ENCODE measurements at regions not wholly inside any gene's neighbourhood (a gene's known extent, or its start where the extent isn't known, plus 50 kb on each side); places are given as distances from the start of the nearest gene placed in this dataset.

DNA sequence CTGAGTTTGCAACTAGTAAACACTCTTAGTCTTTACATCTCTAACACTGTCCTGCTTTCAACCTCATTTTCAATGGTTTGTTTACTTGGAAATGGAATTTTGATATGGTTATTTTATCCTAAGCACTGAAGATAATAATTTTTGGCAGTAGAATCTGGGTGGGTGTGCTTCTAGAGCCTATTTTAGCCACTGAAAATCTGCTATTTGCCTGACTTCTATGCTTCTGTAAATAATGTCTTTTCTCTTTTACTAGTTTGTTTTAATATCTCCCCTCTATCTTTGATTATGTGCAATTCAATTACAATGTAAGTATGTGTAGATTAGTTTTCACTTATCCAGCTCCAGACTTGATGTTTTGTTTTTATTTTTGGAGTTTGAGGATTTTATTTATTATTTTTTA lies 197.5 kb downstream of the TUSC1 start (continued):
- TF ChIP-seq, protein P1, sequence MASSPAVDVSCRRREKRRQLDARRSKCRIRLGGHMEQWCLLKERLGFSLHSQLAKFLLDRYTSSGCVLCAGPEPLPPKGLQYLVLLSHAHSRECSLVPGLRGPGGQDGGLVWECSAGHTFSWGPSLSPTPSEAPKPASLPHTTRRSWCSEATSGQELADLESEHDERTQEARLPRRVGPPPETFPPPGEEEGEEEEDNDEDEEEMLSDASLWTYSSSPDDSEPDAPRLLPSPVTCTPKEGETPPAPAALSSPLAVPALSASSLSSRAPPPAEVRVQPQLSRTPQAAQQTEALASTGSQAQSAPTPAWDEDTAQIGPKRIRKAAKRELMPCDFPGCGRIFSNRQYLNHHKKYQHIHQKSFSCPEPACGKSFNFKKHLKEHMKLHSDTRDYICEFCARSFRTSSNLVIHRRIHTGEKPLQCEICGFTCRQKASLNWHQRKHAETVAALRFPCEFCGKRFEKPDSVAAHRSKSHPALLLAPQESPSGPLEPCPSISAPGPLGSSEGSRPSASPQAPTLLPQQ (tag by site-specific recombination; IDR thresholded peaks at IDR 0.05), result no peak
- TF ChIP-seq, protein P2, sequence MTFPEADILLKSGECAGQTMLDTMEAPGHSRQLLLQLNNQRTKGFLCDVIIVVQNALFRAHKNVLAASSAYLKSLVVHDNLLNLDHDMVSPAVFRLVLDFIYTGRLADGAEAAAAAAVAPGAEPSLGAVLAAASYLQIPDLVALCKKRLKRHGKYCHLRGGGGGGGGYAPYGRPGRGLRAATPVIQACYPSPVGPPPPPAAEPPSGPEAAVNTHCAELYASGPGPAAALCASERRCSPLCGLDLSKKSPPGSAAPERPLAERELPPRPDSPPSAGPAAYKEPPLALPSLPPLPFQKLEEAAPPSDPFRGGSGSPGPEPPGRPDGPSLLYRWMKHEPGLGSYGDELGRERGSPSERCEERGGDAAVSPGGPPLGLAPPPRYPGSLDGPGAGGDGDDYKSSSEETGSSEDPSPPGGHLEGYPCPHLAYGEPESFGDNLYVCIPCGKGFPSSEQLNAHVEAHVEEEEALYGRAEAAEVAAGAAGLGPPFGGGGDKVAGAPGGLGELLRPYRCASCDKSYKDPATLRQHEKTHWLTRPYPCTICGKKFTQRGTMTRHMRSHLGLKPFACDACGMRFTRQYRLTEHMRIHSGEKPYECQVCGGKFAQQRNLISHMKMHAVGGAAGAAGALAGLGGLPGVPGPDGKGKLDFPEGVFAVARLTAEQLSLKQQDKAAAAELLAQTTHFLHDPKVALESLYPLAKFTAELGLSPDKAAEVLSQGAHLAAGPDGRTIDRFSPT (tag by site-specific recombination; IDR thresholded peaks at IDR 0.05), result no peak
- TF ChIP-seq, protein P3, sequence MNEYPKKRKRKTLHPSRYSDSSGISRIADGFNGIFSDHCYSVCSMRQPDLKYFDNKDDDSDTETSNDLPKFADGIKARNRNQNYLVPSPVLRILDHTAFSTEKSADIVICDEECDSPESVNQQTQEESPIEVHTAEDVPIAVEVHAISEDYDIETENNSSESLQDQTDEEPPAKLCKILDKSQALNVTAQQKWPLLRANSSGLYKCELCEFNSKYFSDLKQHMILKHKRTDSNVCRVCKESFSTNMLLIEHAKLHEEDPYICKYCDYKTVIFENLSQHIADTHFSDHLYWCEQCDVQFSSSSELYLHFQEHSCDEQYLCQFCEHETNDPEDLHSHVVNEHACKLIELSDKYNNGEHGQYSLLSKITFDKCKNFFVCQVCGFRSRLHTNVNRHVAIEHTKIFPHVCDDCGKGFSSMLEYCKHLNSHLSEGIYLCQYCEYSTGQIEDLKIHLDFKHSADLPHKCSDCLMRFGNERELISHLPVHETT (tag by site-specific recombination; IDR thresholded peaks at IDR 0.05), result no peak
- TF ChIP-seq, protein P4, sequence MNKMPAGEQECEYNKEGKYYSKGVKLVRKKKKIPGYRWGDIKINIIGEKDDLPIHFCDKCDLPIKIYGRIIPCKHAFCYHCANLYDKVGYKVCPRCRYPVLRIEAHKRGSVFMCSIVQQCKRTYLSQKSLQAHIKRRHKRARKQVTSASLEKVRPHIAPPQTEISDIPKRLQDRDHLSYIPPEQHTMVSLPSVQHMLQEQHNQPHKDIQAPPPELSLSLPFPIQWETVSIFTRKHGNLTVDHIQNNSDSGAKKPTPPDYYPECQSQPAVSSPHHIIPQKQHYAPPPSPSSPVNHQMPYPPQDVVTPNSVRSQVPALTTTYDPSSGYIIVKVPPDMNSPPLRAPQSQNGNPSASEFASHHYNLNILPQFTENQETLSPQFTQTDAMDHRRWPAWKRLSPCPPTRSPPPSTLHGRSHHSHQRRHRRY (tag by site-specific recombination; IDR thresholded peaks at IDR 0.05), result no peak
- no peak for TF ChIP-seq ZNF561 (tag by site-specific recombination; IDR thresholded peaks at IDR 0.05; ENCODE audit: borderline replicate concordance)
- TF ChIP-seq ZNF426 (tag by site-specific recombination; IDR thresholded peaks at IDR 0.05), result no peak
- TF ChIP-seq ZNF19 (tag by site-specific recombination; IDR thresholded peaks at IDR 0.05; ENCODE audit: low read depth), result no peak
- TF ChIP-seq ZNF610 (tag by site-specific recombination; IDR thresholded peaks at IDR 0.05; ENCODE audit: borderline replicate concordance), result no peak

DNA sequence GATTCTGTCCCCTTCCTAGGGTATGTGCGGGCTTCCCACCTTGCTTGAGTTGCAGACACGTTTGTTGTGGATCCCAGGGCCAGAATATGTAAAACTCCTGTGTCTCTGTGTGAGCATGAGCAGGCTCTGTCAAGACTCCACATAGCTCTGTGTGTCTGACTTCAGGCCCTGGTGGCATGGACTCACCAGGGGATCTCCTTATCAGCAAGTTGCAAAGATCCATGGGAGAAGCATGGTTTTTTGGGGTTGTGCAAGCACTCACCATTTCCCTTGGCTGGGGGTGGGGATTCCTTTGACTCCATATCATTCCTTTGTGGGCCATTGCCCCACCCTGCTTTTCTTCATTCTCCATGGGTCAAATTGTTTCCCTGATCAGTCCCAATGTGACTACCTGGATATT lies 205.6 kb downstream of the TUSC1 start:
- Histone ChIP-seq H3K36me3 (ENCODE audit: control insufficient read depth in 2 of 2, insufficient read depth in 1 of 2, low read length in 2 of 2) (no peaks in the 10 kb centered on the region), H3K4me3 (ENCODE audit: low read depth, low read length) (no peak overlapping the region), H3K27ac (ENCODE audit: extremely low read depth, low read depth, low read length) (no peak overlapping the region), H3K9me3 (ENCODE audit: control insufficient read depth, insufficient read depth, low read depth, low read length) (no peaks in the 10 kb centered on the region), H3K4me1 (ENCODE audit: control insufficient read depth, insufficient read depth, low read length) (no peaks in the 10 kb centered on the region)
- ChIA-PET POLR2A (no interaction called here), CTCF (no interaction called here)
- TF ChIP-seq ZNF202 (tag by site-specific recombination; IDR thresholded peaks at IDR 0.05; ENCODE audit: borderline replicate concordance) (no peak), ZNF530 (tag by site-specific recombination; IDR thresholded peaks at IDR 0.05; ENCODE audit: low read depth) (no peak), ZNF76 (tag by site-specific recombination; IDR thresholded peaks at IDR 0.05; ENCODE audit: borderline replicate concordance, low read depth) (no peak), ZBTB20 (tag by site-specific recombination; IDR thresholded peaks at IDR 0.05) (no peak), ZNF19 (tag by site-specific recombination; IDR thresholded peaks at IDR 0.05; ENCODE audit: low read depth) (no peak), TCF7L2 (IDR thresholded peaks at IDR 0.05; ENCODE audit: borderline replicate concordance, low read depth, low read length) (no peak), ZNF391 (tag by site-specific recombination; IDR thresholded peaks at IDR 0.05; ENCODE audit: borderline replicate concordance, low read depth) (no peak), GLI4 (tag by site-specific recombination; IDR thresholded peaks at IDR 0.05) (no peak), ZNF654 (tag by site-specific recombination; IDR thresholded peaks at IDR 0.05; ENCODE audit: low read depth) (no peak), BCL11A (tag by site-specific recombination; IDR thresholded peaks at IDR 0.05; ENCODE audit: low read depth) (no peak), ZNF670 (tag by site-specific recombination; IDR thresholded peaks at IDR 0.05; ENCODE audit: low read depth) (no peak)
- TF ChIP-seq, protein P5, sequence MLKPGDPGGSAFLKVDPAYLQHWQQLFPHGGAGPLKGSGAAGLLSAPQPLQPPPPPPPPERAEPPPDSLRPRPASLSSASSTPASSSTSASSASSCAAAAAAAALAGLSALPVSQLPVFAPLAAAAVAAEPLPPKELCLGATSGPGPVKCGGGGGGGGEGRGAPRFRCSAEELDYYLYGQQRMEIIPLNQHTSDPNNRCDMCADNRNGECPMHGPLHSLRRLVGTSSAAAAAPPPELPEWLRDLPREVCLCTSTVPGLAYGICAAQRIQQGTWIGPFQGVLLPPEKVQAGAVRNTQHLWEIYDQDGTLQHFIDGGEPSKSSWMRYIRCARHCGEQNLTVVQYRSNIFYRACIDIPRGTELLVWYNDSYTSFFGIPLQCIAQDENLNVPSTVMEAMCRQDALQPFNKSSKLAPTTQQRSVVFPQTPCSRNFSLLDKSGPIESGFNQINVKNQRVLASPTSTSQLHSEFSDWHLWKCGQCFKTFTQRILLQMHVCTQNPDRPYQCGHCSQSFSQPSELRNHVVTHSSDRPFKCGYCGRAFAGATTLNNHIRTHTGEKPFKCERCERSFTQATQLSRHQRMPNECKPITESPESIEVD (tag by site-specific recombination; IDR thresholded peaks at IDR 0.05), result no peak
- TF ChIP-seq, protein P6, sequence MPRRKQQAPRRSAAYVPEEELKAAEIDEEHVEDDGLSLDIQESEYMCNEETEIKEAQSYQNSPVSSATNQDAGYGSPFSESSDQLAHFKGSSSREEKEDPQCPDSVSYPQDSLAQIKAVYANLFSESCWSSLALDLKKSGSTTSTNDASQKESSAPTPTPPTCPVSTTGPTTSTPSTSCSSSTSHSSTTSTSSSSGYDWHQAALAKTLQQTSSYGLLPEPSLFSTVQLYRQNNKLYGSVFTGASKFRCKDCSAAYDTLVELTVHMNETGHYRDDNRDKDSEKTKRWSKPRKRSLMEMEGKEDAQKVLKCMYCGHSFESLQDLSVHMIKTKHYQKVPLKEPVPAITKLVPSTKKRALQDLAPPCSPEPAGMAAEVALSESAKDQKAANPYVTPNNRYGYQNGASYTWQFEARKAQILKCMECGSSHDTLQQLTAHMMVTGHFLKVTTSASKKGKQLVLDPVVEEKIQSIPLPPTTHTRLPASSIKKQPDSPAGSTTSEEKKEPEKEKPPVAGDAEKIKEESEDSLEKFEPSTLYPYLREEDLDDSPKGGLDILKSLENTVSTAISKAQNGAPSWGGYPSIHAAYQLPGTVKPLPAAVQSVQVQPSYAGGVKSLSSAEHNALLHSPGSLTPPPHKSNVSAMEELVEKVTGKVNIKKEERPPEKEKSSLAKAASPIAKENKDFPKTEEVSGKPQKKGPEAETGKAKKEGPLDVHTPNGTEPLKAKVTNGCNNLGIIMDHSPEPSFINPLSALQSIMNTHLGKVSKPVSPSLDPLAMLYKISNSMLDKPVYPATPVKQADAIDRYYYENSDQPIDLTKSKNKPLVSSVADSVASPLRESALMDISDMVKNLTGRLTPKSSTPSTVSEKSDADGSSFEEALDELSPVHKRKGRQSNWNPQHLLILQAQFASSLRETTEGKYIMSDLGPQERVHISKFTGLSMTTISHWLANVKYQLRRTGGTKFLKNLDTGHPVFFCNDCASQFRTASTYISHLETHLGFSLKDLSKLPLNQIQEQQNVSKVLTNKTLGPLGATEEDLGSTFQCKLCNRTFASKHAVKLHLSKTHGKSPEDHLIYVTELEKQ (tag by site-specific recombination; IDR thresholded peaks at IDR 0.05; ENCODE audit: borderline replicate concordance), result no peak
- TF ChIP-seq, protein P7, sequence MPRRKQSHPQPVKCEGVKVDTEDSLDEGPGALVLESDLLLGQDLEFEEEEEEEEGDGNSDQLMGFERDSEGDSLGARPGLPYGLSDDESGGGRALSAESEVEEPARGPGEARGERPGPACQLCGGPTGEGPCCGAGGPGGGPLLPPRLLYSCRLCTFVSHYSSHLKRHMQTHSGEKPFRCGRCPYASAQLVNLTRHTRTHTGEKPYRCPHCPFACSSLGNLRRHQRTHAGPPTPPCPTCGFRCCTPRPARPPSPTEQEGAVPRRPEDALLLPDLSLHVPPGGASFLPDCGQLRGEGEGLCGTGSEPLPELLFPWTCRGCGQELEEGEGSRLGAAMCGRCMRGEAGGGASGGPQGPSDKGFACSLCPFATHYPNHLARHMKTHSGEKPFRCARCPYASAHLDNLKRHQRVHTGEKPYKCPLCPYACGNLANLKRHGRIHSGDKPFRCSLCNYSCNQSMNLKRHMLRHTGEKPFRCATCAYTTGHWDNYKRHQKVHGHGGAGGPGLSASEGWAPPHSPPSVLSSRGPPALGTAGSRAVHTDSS (tag by site-specific recombination; IDR thresholded peaks at IDR 0.05), result no peak
- TF ChIP-seq, protein P8, sequence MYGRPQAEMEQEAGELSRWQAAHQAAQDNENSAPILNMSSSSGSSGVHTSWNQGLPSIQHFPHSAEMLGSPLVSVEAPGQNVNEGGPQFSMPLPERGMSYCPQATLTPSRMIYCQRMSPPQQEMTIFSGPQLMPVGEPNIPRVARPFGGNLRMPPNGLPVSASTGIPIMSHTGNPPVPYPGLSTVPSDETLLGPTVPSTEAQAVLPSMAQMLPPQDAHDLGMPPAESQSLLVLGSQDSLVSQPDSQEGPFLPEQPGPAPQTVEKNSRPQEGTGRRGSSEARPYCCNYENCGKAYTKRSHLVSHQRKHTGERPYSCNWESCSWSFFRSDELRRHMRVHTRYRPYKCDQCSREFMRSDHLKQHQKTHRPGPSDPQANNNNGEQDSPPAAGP (tag by site-specific recombination; IDR thresholded peaks at IDR 0.05), result no peak

Data from HEK293 (cell line).